HL-60 (cell line): ENCODE measurements at regions not wholly inside any gene's neighbourhood (a gene's known extent, or its start where the extent isn't known, plus 50 kb on each side); places are given as distances from the start of the nearest gene placed in this dataset.

Experiments used
- GABPA ChIP-seq: IDR thresholded peaks from 2 replicates; pipeline ENCODE4 v1.6.1; 2012; ENCODE audit warnings: low read depth
- POLR2AphosphoS5 ChIP-seq: IDR thresholded peaks from 2 replicates; pipeline ENCODE4 v1.6.1; 2012; ENCODE audit warnings: low read depth
- TF ChIP-seq, protein P1 (sequence below): IDR thresholded peaks from one replicate; pipeline ENCODE4 v1.5.1; 2011; ENCODE audit warnings: low read length, control low read depth, inconsistent platforms; ENCODE audit not compliant: insufficient read depth
- TF ChIP-seq, protein P2 (sequence below): IDR thresholded peaks from 2 replicates; pipeline ENCODE4 v1.6.1; 2012; ENCODE audit warnings: low read depth; ENCODE audit not compliant: insufficient replicate concordance

DNA sequence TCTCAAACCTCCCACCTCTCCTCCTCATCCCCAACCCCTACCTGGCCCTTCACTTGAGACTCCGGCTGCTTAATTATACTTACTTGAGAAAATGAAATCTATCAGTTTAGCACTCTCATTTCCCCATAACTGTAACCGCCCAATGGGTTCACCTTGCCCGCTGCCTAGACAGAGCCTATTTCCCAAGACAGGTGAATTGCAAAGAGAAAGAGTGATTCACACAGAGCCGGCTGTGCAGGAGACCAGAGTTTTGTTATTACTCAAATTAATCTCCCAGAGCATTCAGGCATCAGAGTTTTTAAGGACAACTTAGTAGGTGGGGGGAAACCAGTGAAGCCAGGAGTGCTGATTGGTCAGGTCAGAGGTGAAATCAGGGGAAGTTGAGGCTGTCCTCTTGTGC, 301.4 kb upstream of the CDYL start:
- TF ChIP-seq POLR2AphosphoS5: no peak
- TF ChIP-seq, protein P1, sequence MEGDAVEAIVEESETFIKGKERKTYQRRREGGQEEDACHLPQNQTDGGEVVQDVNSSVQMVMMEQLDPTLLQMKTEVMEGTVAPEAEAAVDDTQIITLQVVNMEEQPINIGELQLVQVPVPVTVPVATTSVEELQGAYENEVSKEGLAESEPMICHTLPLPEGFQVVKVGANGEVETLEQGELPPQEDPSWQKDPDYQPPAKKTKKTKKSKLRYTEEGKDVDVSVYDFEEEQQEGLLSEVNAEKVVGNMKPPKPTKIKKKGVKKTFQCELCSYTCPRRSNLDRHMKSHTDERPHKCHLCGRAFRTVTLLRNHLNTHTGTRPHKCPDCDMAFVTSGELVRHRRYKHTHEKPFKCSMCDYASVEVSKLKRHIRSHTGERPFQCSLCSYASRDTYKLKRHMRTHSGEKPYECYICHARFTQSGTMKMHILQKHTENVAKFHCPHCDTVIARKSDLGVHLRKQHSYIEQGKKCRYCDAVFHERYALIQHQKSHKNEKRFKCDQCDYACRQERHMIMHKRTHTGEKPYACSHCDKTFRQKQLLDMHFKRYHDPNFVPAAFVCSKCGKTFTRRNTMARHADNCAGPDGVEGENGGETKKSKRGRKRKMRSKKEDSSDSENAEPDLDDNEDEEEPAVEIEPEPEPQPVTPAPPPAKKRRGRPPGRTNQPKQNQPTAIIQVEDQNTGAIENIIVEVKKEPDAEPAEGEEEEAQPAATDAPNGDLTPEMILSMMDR: no peak
- TF ChIP-seq, protein P2, sequence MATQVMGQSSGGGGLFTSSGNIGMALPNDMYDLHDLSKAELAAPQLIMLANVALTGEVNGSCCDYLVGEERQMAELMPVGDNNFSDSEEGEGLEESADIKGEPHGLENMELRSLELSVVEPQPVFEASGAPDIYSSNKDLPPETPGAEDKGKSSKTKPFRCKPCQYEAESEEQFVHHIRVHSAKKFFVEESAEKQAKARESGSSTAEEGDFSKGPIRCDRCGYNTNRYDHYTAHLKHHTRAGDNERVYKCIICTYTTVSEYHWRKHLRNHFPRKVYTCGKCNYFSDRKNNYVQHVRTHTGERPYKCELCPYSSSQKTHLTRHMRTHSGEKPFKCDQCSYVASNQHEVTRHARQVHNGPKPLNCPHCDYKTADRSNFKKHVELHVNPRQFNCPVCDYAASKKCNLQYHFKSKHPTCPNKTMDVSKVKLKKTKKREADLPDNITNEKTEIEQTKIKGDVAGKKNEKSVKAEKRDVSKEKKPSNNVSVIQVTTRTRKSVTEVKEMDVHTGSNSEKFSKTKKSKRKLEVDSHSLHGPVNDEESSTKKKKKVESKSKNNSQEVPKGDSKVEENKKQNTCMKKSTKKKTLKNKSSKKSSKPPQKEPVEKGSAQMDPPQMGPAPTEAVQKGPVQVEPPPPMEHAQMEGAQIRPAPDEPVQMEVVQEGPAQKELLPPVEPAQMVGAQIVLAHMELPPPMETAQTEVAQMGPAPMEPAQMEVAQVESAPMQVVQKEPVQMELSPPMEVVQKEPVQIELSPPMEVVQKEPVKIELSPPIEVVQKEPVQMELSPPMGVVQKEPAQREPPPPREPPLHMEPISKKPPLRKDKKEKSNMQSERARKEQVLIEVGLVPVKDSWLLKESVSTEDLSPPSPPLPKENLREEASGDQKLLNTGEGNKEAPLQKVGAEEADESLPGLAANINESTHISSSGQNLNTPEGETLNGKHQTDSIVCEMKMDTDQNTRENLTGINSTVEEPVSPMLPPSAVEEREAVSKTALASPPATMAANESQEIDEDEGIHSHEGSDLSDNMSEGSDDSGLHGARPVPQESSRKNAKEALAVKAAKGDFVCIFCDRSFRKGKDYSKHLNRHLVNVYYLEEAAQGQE: no peak
- no peak for TF ChIP-seq GABPA
